Neural cell (in vitro differentiated cells): ENCODE measurements at regions not wholly inside any gene's neighbourhood (a gene's known extent, or its start where the extent isn't known, plus 50 kb on each side); places are given as distances from the start of the nearest gene placed in this dataset.

Experiments used
- H2AFZ ChIP-seq: fragments of 200-600, 300-800 bp; sonication (generic), shearing (Covaris generic); 2 replicates; pipeline ENCODE4 v1.6.0; 2014; ENCODE audit warnings: low read depth, mild to moderate bottlenecking, antibody characterized with exemption, low read length, moderate library complexity
- H3F3A ChIP-seq: fragments of 200-600 bp; shearing (Covaris generic); 2 replicates; pipeline ENCODE4 v1.6.1; 2016; ENCODE audit warnings: mild to moderate bottlenecking, moderate library complexity, mixed read lengths, antibody characterized with exemption, low read length; ENCODE audit not compliant: insufficient read depth, poor library complexity, severe bottlenecking
- H3K27ac ChIP-seq: fragments of 200-600, 300-800 bp; sonication (generic), shearing (Covaris generic); 2 replicates; pipeline ENCODE4 v1.5.1; 2014; ENCODE audit warnings: mild to moderate bottlenecking, low read length, moderate library complexity
- H3K27me3 ChIP-seq: fragments of 300-800, 200-600 bp; sonication (generic), shearing (Covaris generic); 2 replicates; pipeline ENCODE4 v1.6.0; 2014; ENCODE audit warnings: mild to moderate bottlenecking, low read depth, low read length, moderate library complexity; ENCODE audit not compliant: insufficient read depth
- H3K36me3 ChIP-seq: fragments of 300-800, 200-600 bp; sonication (generic), shearing (Covaris generic); 2 replicates; pipeline ENCODE4 v1.5.1; 2014; ENCODE audit warnings: mild to moderate bottlenecking, antibody characterized with exemption, low read length, moderate library complexity; ENCODE audit not compliant: insufficient read depth
- H3K4me2 ChIP-seq: fragments of 300-800, 200-600 bp; sonication (generic), shearing (Covaris generic); 2 replicates; pipeline ENCODE4 v1.6.0; 2014; ENCODE audit warnings: mild to moderate bottlenecking, low read length
- H3K4me3 ChIP-seq: fragments of 300-800, 200-600 bp; sonication (generic), shearing (Covaris generic); 2 replicates; pipeline ENCODE4 v1.5.1; 2014; ENCODE audit warnings: mild to moderate bottlenecking, low read length, moderate library complexity
- H3K79me2 ChIP-seq: fragments of 200-600 bp; shearing (Covaris generic); replicated peaks from 2 replicates; pipeline ENCODE4 v1.6.0; 2014; ENCODE audit warnings: mild to moderate bottlenecking, low read length, moderate library complexity; ENCODE audit not compliant: insufficient read depth
- H3K9ac ChIP-seq: fragments of 300-800, 200-600 bp; sonication (generic), shearing (Covaris generic); 2 replicates; pipeline ENCODE4 v1.6.1; 2016; ENCODE audit warnings: mild to moderate bottlenecking, low read length, mixed read lengths
- H3K9me2 ChIP-seq: fragments of 200-600 bp; shearing (Covaris generic); 2 replicates; pipeline ENCODE4 v1.6.1; 2016; ENCODE audit warnings: mild to moderate bottlenecking, low read length, mixed read lengths; ENCODE audit not compliant: insufficient read depth
- H3K9me3 ChIP-seq: fragments of 200-600, 300-800 bp; sonication (generic), shearing (Covaris generic); 2 replicates; pipeline ENCODE4 v1.6.1; 2016; ENCODE audit warnings: mild to moderate bottlenecking, mixed run types, low read length, moderate library complexity, mixed read lengths
- H4K20me1 ChIP-seq: fragments of 200-600 bp; shearing (Covaris generic); 2 replicates; pipeline ENCODE4 v1.6.1; 2016; ENCODE audit warnings: mild to moderate bottlenecking, mixed run types; ENCODE audit not compliant: insufficient read depth
- CTCF ChIP-seq: fragments of 450-650 bp; IDR thresholded peaks from 2 replicates; pipeline ENCODE4 v1.5.1; 2014; ENCODE audit warnings: antibody characterized with exemption, mild to moderate bottlenecking, moderate library complexity; ENCODE audit not compliant: poor library complexity, severe bottlenecking
- EP300 ChIP-seq: fragments of 450-650 bp; conservative IDR thresholded peaks from 2 replicates; pipeline ENCODE4 v1.6.1; 2014; ENCODE audit warnings: antibody characterized with exemption, mild to moderate bottlenecking, moderate library complexity; ENCODE audit not compliant: poor library complexity, severe bottlenecking
- EZH2 ChIP-seq: fragments of 200-600, 300-800 bp; shearing (Covaris generic), sonication (generic); IDR thresholded peaks from 2 replicates; pipeline ENCODE4 v1.6.1; 2014; ENCODE audit warnings: antibody characterized with exemption, low read length, borderline replicate concordance, mild to moderate bottlenecking; ENCODE audit not compliant: insufficient read depth, poor library complexity, severe bottlenecking
- MXI1 ChIP-seq: fragments of 450-650 bp; conservative IDR thresholded peaks from 2 replicates; pipeline ENCODE4 v1.6.1; 2014; ENCODE audit warnings: antibody characterized with exemption, mild to moderate bottlenecking; ENCODE audit not compliant: poor library complexity, severe bottlenecking
- POLR2AphosphoS5 ChIP-seq: IDR thresholded peaks from 2 replicates; pipeline ENCODE4 v1.6.1; 2012
- RAD21 ChIP-seq: fragments of 450-650 bp; conservative IDR thresholded peaks from 2 replicates; pipeline ENCODE4 v1.6.1; 2014; ENCODE audit warnings: antibody characterized with exemption, mild to moderate bottlenecking, moderate library complexity
- SMC3 ChIP-seq: fragments of 450-650 bp; conservative IDR thresholded peaks from 2 replicates; pipeline ENCODE4 v1.6.1; 2014; ENCODE audit warnings: antibody characterized with exemption, mild to moderate bottlenecking, moderate library complexity; ENCODE audit not compliant: poor library complexity
- TAF1 ChIP-seq: IDR thresholded peaks from 2 replicates; pipeline ENCODE4 v1.6.1; 2012; ENCODE audit warnings: low read depth
- TF ChIP-seq, protein P1 (sequence below): IDR thresholded peaks from 2 replicates; pipeline ENCODE4 v1.6.1; 2012; ENCODE audit warnings: borderline replicate concordance

- H3K9me3 ChIP-seq, result no peaks in the 10 kb centered on the region
- no peaks in the 10 kb centered on the region for H3F3A ChIP-seq
- no peaks in the 10 kb centered on the region for H3K27me3 ChIP-seq
- no peak for TF ChIP-seq SMC3
- H3K4me3 ChIP-seq, result no peak overlapping the region
- H3K79me2 ChIP-seq, result no peaks in the 10 kb centered on the region
- no peaks in the 10 kb centered on the region for H4K20me1 ChIP-seq
- no peak overlapping the region for H3K4me2 ChIP-seq
- no peaks in the 10 kb centered on the region for H3K36me3 ChIP-seq
- H3K9me2 ChIP-seq, result no peaks in the 10 kb centered on the region
- no peak overlapping the region for H2AFZ ChIP-seq
- H3K9ac ChIP-seq, result no peak overlapping the region
- H3K27ac ChIP-seq, result no peak overlapping the region
Observed at GRCh38 chr1:193607787-193608186, 421.4 kb upstream of the B3GALT2 start.

DNA sequence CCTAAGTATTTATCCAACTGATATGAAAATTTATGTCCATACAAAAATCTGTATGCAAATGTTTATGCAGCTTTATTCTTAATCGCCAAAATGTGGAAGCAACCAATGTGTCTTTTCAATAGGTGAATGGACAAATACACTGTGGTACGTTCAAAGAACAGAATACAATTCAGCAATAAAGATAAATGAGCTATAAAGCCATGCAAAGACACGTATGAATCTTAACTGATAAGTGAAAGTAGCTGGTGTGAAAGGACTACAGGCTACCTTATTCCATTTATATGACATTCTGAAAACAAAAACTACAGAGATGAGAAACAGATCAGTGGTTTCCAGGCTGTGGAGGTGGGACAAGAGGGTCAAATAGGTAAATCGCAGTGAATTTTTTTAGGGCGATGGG lies 419.6 kb upstream of the B3GALT2 start:
- no peaks in the 10 kb centered on the region for H3K79me2 ChIP-seq
- H3K9me3 ChIP-seq, result no peaks in the 10 kb centered on the region
- H3K9me2 ChIP-seq, result no peaks in the 10 kb centered on the region
- H4K20me1 ChIP-seq, result no peaks in the 10 kb centered on the region
- TF ChIP-seq MXI1 (no peak), EZH2 (no peak), CTCF (no peak), TAF1 (no peak), EP300 (no peak), POLR2AphosphoS5 (no peak), RAD21 (no peak)
- no peak overlapping the region for H3K9ac ChIP-seq
- H2AFZ ChIP-seq, result no peak overlapping the region
- no peak overlapping the region for H3K4me2 ChIP-seq
- H3K27ac ChIP-seq, result no peak overlapping the region
- no peaks in the 10 kb centered on the region for H3K27me3 ChIP-seq
- H3K4me3 ChIP-seq, result no peak overlapping the region
- no peaks in the 10 kb centered on the region for H3K36me3 ChIP-seq
- no peaks in the 10 kb centered on the region for H3F3A ChIP-seq

GRCh38 chr1:193602705-193603104 lies 416.3 kb upstream of the B3GALT2 start:
- Histone ChIP-seq H3K79me2 (no peaks in the 10 kb centered on the region), H3K4me2 (no peak overlapping the region), H3K27me3 (no peaks in the 10 kb centered on the region), H3K4me3 (no peak overlapping the region), H4K20me1 (no peaks in the 10 kb centered on the region), H3F3A (no peaks in the 10 kb centered on the region), H3K9me3 (no peaks in the 10 kb centered on the region), H3K9me2 (no peaks in the 10 kb centered on the region), H3K27ac (no peak overlapping the region), H3K9ac (no peak overlapping the region), H3K36me3 (no peaks in the 10 kb centered on the region), H2AFZ (no peak overlapping the region)
- TF ChIP-seq RAD21, result no peak
- TF ChIP-seq EP300, result no peak
- TF ChIP-seq, protein P1, sequence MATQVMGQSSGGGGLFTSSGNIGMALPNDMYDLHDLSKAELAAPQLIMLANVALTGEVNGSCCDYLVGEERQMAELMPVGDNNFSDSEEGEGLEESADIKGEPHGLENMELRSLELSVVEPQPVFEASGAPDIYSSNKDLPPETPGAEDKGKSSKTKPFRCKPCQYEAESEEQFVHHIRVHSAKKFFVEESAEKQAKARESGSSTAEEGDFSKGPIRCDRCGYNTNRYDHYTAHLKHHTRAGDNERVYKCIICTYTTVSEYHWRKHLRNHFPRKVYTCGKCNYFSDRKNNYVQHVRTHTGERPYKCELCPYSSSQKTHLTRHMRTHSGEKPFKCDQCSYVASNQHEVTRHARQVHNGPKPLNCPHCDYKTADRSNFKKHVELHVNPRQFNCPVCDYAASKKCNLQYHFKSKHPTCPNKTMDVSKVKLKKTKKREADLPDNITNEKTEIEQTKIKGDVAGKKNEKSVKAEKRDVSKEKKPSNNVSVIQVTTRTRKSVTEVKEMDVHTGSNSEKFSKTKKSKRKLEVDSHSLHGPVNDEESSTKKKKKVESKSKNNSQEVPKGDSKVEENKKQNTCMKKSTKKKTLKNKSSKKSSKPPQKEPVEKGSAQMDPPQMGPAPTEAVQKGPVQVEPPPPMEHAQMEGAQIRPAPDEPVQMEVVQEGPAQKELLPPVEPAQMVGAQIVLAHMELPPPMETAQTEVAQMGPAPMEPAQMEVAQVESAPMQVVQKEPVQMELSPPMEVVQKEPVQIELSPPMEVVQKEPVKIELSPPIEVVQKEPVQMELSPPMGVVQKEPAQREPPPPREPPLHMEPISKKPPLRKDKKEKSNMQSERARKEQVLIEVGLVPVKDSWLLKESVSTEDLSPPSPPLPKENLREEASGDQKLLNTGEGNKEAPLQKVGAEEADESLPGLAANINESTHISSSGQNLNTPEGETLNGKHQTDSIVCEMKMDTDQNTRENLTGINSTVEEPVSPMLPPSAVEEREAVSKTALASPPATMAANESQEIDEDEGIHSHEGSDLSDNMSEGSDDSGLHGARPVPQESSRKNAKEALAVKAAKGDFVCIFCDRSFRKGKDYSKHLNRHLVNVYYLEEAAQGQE, result no peak
- TF ChIP-seq MXI1, result no peak
- TF ChIP-seq CTCF, result no peak
- TF ChIP-seq EZH2, result no peak
- TF ChIP-seq TAF1, result no peak
- no peak for TF ChIP-seq SMC3
- TF ChIP-seq POLR2AphosphoS5, result no peak
